ENCODE measurements at regions not wholly inside any gene's neighbourhood (a gene's known extent, or its start where the extent isn't known, plus 50 kb on each side); places are given as distances from the start of the nearest gene placed in this dataset.

GRCh38 chr5:112668016-112668415 is 69.7 kb upstream of the APC start:
- TF ChIP-seq POLR2A (IDR thresholded peaks at IDR 0.05) (no peak), CTCF (IDR thresholded peaks at IDR 0.05) (no peak), EP300 (IDR thresholded peaks at IDR 0.05) (no peak)

Measured in stomach (tissue), 4 donors.